ENCODE measurements at regions not wholly inside any gene's neighbourhood (a gene's known extent, or its start where the extent isn't known, plus 50 kb on each side); places are given as distances from the start of the nearest gene placed in this dataset.
"Not testable (repeated sequence)": the region's sequence is repeated elsewhere in the genome, so short reads cannot be mapped to it uniquely, and the experiment has no call there.

DNA sequence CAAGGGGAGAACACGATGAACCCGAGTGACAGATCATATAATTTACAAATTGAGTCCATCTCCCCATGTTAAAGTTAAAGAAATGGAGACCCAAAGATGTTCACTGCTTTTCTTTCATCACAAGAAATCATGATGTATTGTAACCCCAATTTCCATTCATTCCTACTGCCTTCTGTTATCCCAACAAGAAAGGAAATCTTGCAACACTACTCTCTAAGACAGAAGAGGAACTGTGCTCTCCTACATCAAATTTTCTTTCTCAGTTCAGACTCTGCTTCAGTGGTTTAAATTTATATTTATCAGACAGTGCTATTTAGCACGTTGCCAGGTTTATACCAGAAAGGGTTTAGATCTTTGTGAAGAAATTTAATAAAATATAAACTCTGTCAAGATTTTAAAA is 83.8 kb upstream of the RASA1 start:
- ATAC-seq, result no peak
- no peak for DNase-seq (ENCODE audit: low spot score)

DNA sequence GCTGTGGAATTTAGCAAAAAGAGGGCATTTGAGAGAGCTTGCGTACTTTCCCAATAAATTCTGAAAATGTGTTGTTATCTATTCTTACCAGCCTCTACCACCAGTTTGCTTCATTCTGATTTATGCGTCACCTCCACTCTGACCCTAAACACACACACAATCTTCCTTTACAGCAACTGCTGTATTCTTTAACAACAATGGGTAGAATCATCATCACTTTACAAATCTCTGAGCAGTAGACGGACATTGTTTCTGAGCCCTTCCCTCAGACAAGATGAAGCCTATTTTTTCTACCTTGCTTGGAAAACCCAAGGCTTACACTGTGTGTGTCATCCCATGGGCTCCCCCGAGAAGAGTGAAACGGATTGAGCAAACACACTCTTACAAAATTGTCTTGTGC is 83.1 kb upstream of the RASA1 start:
- ATAC-seq (no peak), DNase-seq (ENCODE audit: low spot score) (no peak)

DNA sequence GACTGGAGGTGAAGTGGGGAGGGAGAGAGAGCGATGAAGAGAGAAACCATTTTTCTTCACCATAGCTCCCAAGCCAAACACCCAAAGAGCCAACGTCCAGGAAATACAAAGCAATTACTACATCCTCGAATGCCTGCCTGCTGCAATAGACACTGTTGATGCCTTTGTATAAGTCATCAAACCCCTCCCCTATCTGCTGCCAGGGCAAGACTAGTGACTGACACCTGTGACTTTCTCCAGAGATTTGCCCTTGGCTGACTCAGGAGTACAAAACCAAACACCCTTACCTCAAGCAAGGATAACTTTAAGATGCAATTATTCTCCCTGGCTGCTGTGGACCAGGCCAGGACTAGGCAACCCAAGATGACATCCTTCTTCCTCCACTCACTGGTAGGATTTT is 81.8 kb upstream of the RASA1 start:
- ATAC-seq (no peak), DNase-seq (ENCODE audit: low spot score) (no peak)

DNA sequence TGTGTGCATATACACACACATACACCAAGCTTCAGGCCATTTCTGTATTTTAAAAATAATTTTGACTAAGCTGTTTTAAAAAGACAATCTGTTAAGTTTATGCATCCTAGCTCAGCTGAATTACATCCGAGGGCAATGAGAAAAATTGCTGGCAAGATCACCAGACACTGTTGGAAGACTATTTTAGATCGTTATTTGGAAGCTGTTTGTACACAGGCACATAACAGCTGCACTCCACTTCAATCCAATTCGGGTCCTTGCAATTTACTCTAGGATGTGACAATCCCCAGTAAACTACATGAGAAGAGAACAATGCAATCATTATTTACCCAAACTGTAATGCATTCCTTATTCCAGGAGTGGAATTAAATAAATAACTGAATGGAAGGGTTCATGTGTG is 79.3 kb upstream of the RASA1 start:
- no peak for ATAC-seq

DNA sequence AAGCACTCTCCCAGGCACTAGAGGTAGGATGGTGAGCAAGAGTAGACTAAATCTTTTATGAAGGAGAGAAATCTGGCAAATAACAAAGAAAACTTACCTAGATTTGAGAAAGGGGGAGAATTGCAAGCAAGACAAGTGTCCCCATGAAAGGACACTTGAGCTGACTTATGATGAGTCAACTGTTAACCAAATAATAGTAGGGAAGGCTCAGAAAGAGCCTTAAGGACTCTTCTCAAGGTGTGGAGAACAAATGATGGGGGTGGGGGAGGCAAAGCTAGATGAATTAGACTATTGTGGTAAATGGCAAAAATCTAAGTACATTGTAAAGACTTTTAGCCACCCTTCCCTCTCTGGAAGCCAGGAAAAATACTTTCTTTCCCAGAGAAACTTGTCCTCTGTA is 77.6 kb upstream of the RASA1 start:
- ATAC-seq, result no peak
- DNase-seq (ENCODE audit: low spot score), result no peak

More for the DNA sequence above, 79.3 kb upstream of the RASA1 start:
- DNase-seq (ENCODE audit: low spot score), result no peak

DNA sequence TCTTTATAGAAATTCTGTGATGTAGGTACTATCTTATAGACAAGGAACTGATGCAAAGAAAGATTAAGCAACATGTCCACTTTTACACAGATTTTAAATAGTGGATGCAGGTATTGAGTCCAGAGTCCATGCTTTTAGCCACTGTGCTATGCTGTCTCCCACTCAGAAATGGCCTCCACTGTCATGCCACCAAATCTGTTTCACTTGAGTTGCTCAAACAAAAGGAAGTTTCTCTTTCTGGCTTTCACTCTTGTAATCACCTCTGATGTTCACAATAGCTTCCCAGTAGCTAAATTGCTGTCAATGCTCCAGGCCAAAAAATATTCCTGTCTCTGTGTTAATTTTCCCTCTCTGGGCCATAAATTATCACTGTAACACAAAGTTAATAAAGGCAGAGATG is 77.0 kb upstream of the RASA1 start:
- DNase-seq (ENCODE audit: low spot score), result no peak
- no peak for ATAC-seq

DNA sequence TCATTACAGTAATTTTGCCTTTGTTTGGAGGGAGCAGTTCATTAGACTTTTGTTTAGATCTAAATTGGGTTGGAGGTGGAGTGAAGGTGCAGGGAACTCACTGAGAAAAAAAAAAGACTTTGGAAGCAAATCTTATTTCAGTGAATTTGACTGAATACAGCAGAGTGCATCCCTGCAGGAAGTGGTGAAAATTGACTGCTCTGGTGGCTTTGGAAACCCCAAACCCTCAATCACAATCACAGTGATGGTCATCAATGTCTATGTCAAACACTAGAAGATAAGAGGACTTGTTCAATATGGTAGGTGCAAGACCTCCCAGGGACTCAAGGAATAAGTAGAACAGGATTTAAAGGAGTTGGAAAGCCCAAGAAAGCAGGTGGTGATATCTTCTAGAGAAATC is 76.0 kb upstream of the RASA1 start:
- ATAC-seq (no peak), DNase-seq (ENCODE audit: low spot score) (no peak)

DNA sequence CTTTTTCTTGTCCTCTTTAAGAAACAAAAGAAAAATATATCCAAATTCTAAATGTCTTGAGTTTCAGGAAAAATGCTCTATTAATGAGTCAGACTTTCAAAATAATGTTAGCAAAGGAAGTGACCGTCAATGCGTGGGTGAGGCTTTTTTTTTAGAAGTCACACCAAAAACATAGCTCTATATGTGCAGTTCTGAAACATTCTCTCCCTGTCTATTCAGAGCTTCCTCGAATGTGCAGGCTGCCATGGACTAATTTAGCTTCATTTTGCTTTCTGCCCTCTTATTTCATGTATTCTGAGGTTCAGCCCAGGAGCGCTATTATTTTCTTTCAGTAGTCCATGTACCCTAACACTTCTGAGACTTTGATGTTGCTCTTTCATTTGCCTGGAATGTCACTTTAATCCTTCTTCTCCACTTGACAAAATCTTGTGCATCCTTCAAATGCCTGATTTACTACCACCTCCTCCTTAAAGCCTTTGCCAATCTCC is 72.5 kb upstream of the RASA1 start:
- ATAC-seq (no peak), DNase-seq (ENCODE audit: low spot score) (no peak)

DNA sequence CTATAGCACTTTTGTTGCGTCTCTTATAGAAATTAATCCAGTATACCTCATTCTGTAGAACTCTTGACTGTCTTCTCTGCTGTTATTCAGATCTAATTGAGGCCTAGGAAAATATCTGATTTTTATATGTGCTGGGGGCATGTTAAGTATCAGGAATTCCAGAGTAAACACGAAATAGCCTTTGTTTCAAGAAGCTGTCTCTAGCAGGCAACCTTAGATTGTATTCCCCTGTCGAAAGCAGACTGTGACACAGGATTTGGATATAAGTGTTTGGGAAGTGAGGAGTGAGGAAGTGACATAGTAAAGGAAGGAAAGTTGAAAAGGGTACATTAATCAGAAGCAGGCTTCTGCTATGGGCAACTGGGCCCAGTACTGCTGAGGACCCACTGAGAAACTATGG is 72.1 kb upstream of the RASA1 start:
- no peak for ATAC-seq
- DNase-seq (ENCODE audit: low spot score), result no peak

DNA sequence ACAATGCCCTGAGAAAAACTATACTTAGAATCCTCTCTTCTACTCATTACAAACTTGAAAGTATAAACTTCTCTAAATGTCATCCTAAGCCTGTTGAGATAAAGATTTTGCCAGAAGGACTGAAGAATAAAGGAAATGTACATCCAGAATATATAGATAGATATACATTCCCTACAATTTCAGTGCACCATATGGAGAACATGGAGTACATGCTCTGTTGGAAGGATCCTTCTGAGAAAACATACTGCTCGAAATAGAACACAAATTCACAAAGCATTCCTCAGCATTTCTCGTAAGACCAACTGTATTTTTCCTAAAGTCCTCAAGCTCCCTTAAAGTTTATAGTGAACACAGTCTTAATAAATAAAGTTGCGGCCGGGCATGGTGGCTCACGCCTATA is 69.7 kb upstream of the RASA1 start:
- no peak for ATAC-seq
- no peak for DNase-seq (ENCODE audit: low spot score)

DNA sequence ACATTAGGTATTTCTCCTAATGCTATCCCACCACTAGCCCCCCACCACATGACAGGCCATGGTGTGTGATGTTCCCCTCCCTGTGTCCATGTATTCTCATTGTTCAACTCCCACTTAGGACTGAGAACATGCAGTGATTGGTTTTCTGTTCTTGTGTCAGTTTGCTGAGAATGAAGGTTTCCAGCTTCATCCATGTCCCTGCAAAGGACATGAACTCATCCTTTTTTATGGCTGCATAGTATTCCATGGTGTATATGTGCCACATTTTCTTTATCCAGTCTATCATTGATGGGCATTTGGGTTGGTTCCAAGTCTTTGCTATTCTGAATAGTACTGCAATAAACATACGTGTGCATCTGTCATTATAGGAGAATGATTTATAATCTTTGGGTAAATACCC is 68.4 kb upstream of the RASA1 start:
- not testable (repeated sequence) for DNase-seq (ENCODE audit: low spot score); ATAC-seq

DNA sequence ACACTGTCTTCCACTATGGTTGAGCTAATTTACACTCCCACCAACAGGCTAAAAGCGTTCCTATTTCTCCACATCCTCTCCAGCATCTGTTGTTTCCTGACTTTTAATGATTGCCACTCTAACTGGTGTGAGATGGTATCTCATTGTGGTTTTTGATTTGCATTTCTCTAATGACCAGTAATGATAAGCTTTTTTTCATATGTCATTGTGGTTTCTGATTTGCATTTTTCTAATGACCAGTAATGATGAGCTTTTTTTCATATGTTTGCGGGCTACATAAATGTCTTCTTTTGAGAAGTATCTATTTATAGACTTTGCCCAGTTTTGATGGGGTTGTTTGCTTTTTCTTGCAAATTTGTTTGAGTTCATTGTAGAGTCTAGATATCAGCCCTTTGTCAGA is 68.0 kb upstream of the RASA1 start:
- DNase-seq (ENCODE audit: low spot score); ATAC-seq: not testable (repeated sequence)

DNA sequence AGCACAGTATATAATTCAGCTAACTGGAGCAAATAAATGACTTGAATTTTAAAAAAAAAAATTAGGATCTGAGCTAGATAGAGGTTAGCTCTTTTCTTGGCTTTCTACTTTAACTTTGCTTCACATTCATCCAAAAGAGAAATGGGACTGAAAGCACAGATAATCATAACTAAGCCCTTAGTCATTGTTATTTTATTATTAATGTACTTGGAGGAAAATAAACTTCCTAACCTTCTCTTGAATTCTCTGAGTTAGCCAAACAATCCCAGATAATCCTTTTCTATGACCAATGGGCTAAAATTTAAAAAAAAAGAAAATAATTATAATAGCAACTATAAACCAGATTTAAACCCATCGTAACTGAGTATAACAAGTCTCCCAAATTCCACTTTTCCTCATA is 57.6 kb upstream of the RASA1 start:
- ATAC-seq (no peak), DNase-seq (ENCODE audit: low spot score) (no peak)

DNA sequence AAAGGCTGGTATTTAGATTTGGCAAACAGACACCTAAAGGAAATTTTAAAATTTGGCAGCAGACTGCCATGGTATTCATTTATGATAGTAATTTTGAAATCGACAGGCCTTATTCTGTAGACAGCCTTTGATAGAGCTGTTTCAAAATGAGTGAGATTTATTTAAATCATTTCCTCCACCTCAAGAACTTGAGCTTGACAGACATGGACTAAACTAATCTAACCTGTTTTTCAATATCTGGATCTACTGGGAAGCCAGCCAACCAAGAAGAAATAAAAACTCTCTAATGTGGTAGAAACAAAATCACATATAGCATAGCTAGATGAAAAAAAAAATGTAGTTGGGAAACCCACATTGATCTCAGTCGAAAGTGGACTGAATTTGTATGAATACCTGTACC is 56.9 kb upstream of the RASA1 start:
- ATAC-seq, result no peak
- no peak for DNase-seq (ENCODE audit: low spot score)

DNA sequence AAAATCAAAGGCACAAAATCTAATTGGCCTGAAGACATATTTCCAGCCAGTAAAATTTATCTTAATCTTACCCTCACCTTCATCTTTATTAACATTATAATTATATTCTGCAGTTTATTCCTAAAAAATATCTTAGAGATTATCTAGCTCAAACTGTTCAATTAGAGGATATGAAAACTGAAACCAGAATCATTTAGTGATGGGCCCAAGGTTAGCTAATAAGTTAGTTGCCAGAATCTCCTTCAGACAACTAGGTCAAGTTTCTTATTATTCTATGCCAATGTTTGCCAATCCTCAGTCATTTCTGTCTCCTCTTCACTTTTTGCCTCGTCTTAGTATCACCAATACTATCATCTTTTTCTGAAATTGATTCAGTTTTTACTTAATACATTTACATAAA is 56.0 kb upstream of the RASA1 start:
- ATAC-seq (no peak), DNase-seq (ENCODE audit: low spot score) (no peak)

DNA sequence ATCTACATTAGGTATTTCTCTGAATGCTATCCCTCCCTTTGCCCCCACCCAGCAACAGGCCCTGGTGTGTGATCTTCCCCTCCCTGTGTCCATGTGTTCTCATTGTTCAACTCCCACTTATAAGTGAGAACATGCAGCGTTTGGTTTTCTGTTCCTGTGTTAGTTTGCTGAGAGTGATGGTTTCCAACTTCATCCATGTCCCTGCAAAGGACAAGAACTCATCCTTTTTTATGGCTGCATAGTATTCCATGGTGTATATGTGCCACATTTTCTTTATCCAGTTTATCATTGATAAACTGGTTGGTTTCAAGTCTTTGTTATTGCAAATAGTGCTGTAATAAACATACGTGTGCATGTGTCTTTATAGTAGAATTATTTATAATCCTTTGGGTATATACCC is 55.5 kb upstream of the RASA1 start:
- DNase-seq (ENCODE audit: low spot score); ATAC-seq: not testable (repeated sequence)

DNA sequence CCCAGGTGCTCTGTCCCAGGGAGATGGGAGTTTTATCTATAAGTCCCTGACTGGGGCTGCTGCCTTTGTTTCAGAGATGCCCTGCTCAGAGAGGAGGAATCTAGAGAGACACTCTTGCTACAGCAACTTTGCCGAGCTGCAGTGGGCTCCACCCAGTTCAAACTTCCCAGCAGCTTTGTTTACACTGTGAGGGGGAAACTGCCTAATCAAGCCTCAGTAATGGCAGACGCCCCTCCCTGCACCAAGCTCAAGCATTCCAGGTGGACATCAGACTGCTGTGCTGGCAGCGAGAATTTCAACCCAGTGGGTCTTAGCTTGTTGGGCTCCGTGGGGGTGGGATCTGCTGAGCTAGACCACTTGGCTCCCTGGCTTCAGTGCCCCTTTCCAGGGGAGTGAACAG is 50.2 kb upstream of the RASA1 start:
- not testable (repeated sequence) for DNase-seq (ENCODE audit: low spot score); ATAC-seq
